SKM-1 (cell line): ENCODE measurements at regions not wholly inside any gene's neighbourhood (a gene's known extent, or its start where the extent isn't known, plus 50 kb on each side); places are given as distances from the start of the nearest gene placed in this dataset.

ENCODE experiments used
- DNase-seq: peaks from one replicate; lab custom pipeline; 2025; ENCODE audit not compliant: unreplicated experiment; lab: John Stamatoyannopoulos, UW

DNA sequence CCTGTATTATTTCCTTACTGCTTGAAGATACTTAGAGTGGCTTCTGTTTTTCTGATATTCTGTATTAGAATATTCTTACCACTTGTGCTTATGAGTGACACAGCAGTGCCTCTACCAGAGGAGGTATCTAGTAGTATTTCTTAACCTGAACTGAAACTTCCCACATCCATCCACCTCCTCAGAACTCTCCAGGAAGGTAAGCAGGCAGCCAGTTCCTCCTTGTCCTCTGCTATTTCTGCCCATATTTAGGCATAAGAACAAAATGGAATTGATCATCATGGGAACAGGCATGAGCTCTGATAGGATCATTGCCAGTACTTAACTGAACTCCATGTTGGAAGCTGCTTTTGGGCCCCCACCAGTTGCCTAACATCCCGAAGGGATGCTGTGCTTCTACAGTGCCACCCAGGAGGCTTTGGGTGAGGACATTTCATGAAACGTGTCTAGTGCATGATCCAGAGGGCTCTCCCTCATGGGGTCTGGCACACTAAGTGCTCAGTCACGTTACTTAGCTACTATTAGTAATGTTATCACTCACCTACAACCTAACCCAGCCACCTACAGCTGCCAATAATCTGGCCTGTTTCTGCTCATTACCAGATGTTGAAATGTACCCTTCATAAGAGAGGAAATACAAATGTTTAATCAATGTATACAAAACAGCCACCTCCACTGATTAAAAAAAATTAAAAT lies 520.7 kb downstream of the EIPR1 start:
- DNase-seq, result no peak

DNA sequence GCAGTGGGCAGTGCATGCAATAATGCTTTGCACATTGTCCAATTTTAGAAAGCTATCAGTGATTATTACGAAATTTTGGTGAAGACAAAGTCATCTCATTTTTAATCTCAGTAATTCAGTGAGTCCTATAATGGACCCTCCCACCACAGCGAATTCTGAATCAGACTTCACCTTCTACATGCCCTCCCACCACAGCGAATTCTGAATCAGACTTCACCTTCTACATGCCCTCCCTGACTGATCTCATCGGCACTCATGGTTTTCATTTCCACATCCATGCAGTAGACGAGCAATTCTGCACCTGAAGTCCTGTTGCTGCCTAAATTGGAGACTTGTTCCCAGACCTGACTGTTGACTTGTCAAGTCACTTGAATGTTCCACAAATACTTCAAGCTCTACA lies 522.3 kb downstream of the EIPR1 start:
- DNase-seq, result no peak

DNA sequence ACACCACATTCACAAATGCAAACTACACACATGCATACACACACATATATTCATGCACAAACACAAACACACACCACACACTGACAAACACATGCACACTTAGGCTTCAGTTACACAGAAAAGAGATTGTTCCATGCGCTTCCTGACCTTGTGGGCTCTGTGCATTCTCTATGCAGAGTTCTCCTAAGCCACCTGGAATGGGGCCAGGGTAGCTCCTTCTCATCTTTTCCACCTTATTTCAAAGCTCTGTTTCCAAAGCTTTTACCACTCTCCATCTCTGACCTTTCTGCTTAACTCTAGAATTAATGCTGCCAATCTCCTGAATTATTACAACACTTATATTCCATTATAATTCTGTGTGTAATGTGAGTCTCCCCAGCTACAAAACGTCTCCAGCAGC lies 522.3 kb upstream of the MYT1L start:
- no peak for DNase-seq

DNA sequence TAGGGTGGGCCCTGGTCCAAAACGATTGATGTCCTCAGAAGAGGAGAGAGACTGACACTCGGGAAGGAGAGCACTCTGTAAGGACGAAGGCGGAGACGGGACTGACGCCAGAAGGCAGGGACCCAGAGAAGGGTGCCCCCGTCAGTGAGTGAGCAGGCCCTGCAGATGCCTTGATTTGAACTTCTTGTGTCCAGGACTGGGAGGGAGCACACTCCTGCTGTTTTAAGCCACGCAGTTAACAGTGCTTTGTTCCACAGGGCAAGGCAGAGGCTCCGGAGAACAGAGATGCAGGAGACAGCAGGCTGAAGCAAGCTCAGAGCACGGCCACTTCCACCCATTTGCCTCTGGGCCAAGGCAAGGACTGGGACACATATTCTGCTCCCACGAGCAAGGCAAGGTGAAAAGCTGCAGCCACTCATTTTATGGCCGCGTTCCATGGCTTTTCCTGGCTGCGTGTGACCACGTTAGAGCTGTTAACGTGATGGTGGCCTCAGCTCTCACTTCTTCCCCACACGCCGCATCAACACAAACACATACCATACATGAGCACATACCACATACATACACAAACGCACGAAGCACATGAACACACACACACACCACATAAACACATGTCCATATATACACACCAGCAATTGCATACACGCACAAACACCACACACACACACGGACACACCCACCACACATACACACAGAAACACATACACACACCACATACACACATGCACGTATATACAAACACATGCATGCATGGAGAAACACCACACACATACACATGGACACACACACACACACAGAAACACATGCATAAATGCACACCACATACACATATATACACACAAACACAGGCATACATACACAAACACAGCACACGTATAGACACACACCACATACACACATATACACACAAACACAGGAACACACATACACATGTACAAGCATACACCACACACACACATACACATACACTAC lies 521.0 kb upstream of the MYT1L start:
- DNase-seq, result no peak

DNA sequence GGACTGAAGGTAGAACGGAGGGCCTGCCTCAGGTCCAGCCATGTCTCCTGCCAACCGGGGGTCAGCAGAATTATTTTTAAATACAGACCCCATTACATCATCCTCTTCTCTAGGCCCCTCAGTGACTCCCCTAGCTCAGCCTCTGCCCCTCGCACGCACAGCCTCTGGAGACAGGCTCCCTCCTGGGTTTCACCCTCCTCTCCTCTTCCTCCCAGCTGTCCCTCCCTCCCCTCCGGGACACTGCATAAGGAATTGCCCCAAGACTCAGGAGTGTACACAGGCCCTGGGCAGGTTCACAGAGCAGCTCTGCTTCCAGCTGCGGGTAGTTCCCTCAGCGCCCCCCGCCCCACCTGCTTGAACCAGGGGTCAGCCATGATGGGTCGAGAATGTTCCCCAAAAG lies 520.2 kb upstream of the MYT1L start:
- no peak for DNase-seq

DNA sequence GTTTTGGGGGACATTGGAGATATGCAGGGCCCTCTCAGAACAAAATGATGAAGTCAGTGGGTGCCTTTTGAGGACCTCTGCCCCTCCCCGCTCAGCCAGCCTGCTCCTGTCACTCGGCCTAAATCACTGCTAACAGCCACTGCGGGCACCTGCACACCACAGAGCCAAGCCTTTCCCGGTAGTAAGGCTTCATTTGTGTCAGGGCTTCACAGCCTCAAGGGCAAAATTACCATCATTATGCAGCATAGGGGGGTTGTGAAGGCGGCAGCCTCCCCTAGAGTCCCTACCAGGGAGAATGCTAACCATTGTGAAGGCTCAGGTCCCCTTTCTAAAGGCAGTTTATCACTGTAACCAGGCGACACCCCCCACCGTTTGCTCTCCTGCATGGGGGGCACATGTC lies 519.8 kb upstream of the MYT1L start:
- DNase-seq, result no peak

DNA sequence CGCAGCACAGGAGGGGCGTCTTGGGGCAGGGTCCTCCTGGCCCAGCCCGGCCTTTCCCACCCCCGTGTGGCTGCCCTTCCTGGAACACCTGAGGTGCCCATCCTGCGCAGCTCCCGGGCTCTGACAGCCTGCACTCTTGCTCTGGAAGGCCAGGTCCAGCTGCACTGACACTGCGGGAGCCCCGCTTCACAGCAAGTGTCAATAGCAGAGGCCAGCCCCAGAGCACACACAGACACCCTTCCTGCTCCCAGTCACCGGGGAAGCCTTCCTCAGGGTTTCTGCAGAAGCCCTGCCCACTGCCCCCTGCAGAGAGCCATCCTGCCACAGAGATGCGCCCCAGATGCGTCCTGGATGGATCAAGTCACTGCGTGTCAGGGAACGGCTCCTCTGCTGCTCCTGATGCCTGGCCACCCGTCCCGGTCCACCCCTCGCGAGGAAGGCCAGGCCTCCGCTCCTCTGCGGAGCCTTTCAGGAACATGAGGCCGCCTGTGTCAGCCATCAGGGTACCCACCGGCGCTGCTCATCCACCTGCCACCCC lies 519.2 kb upstream of the MYT1L start:
- DNase-seq, result no peak

DNA sequence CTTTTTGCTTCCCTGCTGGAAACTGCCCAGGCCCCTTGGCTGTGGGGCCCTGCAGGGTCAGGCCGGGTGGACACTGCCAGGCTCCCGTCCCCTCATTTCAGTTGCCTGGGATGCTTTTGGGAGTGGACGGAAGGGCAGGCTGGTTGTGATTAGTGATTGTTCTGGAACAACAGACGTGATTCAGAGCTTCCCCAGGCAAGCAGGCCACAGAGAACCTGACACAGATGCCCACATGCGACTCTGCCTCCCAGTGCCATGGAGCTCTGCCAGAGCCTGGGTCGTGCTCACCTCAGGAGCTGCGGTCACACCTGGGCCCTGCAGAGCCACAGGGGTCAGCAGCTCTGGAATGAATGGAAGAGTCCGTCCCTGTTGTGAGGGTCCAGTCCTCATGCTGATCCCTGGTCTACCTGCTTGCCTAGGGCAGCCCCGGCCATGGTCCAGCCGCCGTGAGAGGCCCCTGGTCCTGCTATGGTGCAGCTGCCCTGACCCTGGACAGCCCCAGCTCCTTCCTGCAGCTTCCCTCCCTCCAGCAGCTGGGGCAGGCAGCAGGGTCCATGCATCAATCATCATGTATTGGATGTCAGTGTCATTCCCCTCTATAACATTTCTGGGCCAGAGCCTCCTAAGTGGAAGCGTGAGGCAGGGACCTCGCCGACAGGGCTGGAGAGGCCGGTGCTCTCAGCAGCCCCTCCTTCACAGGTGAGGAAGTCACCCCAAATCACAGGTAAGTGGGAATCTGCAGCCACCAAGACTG lies 518.6 kb upstream of the MYT1L start:
- DNase-seq, result no peak

DNA sequence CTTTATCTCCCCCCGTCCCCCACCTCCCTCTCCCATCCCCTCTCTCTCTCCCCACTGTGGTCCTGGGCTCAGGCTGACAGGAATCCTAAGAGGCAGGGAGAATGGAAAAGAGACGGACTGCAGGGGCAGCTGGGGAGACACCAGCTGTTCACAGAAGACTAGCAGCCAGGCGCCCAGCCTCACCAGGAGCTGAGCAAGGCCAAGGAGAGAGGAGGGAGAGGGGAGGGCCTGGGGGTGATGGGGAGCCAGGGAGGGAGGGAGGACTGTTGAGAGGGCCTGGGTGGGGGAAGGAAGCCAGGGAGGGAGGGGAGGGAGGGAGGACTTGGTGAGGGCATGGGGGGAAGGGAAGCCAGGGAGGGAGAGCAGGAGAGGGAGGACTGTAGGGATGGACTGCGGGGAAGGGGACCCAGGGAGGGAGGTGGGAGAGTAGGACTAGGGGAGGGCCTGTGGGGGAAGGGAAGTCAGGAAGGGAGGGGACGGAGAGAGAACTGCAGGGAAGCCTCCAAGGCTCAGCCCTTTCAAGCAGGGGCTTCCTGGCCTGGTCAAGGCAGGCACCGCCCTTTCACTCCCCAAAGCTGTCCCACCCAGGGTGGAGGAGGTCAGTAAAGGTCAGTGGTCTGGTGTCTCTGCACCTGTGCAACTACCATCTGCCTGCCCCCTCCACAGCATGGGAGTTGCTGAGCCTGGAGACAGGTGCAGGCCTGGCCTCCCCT lies 517.7 kb upstream of the MYT1L start:
- no peak for DNase-seq

DNA sequence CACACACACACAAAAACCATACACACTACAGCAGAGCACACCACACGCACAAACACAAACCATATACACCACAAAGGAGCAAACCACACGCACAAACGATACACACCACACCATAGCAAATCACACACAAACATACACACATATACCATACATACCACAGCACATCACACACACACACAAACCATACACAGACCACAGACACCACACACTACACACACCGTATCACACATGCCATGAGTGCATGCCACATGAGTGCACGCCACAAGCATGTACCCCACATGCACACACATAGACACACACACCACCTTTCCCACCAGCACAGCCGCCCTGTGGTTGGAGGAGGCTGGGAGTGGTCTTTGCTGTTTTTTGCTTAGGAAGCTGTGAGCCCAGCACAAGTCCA lies 517.1 kb upstream of the MYT1L start:
- DNase-seq, result no peak

DNA sequence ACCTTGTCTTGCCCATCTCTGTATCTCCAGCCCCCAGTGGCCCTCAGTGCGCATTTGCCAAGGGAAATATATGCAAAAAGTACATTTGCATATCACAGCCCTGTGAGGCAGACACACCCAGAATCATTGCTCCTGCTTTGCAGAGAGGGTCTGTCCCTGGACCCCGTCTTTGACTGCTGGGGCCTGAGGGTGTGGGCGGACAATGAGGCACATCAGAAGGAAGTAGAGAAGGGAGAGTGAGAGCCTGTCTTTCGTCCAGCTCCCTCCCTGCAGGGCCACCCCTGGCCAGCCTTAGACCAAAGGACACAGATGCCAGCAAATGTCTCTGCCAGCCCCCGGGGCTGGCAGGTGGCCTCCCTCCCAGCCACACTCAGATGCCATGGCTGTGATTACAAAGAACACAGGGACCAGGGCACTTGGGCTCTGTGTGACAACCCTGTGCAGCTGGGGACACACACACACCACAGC lies 516.2 kb upstream of the MYT1L start:
- no peak for DNase-seq

DNA sequence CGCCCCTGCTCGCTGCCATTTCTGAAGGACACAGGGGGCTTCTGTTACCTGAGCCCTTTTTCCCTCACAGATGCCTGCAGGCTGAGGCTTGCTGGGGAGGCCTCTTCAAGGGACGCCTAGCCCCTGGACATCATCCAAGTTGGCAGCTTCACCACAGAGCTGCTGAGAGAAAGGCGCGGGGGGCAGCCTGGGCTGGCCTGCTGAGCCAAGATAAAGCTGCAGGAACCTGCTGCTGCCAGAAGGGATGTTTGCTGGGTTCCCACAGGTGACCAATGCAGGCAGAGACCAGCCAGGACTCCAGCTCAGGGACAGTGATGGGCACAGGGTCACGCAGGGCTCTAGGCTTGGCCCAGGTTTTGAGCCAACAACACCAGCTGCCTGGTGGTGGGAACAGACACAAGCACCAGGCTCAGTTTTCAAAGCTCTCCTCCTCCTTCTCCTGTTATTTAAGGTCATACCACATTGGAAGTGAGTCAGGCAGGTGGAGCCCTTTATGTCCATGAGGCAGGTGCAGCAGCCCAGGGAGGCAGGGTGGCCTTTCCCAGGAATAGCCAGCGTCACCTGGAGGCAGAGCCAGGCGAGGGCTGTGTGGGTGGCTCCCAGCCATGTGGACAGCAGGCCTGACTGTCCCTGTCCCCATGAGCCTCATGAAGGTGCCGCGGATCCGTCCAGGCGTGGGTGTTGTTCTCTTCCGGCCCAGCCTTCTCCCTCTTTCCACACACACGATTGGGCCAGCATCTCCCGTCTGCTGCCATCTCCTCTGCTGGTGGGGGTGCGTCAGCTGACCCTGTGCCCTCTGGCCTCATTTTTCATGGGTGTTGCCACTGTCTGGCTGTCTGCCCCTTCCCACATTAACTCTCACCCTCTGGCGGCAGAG lies 515.5 kb upstream of the MYT1L start:
- no peak for DNase-seq

DNA sequence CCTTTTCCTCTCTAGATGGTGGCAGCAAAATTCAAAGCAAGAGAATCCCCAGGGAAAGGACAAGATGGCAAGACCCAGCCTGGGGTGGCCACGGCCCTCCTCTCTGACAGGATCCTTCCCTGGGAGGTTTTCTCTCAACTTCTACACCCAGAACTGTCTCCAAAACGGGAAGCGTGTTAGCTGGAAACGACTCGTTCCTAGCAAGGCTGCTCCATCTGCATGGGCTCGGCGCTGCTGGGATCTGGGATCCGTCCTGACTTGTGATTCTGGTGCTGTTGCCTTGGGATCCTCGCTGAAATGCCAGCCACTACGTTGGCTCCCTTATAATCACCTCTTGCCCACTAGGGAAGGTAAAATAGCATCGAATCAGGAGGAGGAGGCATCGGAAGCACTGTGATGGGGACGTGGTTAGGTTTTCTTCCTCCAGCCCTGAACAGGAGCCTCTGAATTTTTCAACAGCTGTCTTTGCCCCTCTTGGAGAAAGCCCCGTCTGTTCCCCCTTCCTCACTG lies 514.8 kb upstream of the MYT1L start:
- DNase-seq, result no peak

DNA sequence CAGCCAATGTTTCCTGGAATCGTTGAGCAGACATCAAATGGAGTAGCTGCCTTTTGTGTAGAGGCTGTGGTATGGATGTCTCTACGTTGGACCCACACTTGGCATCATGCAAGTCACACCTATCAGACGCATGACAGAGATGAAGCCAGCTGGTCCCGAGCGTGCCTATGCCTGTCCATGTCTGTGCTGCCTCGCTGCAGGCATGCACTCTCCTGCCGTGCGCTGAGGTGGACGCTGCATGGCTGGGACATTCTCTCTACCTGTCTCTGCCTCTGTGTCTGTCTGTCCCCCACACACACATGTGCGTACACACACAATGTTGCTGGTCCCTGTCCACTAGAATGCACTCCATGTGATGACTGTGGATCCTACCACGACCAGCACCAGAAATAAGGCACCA lies 514.2 kb upstream of the MYT1L start:
- no peak for DNase-seq

DNA sequence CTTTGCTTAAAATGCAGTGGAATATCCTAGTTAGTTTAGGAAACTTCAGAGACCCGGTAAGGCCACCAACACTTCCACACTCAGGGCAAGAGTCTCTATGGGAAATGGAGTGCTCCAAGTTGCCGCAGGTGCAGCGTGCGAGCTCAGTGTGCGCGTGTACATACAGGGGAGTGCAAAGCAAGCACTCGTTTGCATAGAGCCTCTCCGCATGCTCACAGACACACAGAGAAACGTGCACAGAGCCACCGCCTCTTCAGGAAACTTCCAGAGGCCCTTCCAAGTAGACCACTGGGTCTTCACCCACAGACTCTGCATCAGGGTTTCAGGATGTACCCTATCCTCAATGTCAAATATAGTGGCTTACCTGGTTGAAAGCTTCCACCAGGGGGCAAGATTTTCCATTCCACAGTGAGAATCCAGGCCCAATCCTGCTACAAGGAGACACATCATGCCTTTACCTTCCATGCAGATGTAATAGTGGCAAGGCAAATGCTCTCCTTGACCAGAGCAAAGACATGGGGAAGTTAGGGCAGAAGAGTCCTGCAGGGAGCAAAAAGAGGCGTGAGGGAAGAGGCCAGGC lies 513.0 kb upstream of the MYT1L start:
- no peak for DNase-seq

DNA sequence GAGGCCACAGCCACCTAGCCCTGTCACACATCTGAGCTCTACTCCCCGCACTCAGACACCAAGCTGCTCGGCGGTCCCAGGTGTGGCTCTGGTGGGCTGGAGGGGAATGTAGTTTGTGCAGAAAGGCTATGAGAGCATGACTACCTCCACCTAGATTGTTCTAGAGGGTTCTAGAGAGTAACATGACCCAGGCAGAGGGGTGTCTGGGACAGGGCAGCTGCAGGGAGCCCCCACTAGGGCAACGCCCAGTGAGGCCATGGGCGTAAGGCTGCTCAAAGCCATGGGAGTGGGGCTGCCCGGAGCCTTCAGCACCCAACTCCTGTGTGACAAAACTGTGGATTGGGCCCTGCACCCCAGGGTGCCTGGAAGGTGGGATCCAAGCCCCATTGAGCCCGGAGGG lies 511.4 kb upstream of the MYT1L start:
- DNase-seq, result no peak

DNA sequence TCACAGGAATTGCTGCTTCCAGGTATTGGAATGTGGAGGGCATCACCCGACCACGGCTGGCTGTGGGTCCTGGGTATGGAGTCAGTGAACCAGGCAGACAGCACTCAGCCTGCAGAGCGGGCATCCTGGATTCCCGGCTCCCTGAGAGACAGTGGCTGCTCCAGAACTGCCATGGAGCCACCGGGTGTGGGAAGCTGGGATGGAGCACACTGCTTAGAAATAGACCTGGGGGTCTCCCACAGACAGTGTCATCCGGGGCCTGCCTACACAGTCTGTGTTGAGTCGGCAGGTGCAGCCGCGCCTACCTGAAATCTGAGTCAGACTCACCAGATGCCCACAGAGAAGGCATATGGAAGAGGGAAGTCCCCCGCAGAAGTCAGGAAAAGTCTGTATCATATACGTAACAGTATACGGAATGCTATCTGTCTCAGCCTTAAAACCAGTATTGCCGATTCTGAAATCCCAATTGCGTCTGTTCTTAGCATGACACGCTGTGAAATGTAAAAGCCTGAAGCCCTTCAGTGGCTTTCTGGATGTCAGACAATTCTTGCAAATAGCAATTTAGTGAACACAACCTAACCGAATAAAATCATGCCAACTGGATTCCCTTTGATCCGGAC lies 509.7 kb upstream of the MYT1L start:
- no peak for DNase-seq

DNA sequence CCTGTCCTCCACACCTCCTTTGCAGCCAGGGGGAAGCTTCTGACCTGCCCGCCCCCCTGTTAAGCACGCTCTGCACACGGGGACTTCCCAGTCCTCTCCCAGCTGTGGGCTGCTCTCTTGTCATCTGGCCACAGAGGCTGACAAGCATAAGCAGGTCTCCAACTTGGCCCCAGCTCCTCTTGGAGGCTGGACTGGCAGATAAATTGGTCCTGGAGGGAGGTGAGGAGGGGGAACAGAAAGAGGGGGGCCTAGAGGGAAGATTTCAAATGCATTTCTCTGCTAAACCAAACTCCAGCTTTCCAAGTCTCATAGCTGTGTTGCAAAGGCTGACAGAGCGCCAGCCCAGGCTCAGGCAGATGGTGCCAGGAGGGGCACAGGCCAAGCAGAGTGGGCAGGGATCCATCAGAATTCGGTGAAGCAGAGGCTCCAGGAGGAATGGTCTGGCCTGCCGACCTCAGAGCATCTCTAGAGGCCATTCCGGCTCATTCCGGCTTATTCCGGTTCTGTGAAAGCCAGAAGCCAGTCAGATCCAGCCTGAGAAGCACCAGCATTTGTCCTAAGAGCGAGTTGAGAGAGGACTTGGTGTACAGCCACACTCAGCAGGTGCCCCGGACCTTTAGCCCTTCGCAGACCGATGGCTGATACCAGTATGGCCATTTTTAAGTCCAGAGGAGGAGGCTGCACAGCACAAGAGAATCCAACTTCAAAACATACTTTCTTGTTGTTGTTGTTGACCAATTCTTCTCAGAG lies 508.9 kb upstream of the MYT1L start:
- no peak for DNase-seq
